ENCODE measurements at regions not wholly inside any gene's neighbourhood (a gene's known extent, or its start where the extent isn't known, plus 50 kb on each side); places are given as distances from the start of the nearest gene placed in this dataset.
A peak's percentile ranks its signal among the peaks of the same experiment; 100 is the strongest.
"Not testable (repeated sequence)": the region's sequence is repeated elsewhere in the genome, so short reads cannot be mapped to it uniquely, and the experiment has no call there.

GRCh38 chr11:98423933-98424332, 596.8 kb upstream of the CNTN5 start (continued):
- TF ChIP-seq ZNF165 (CRISPR knock-in tag; IDR thresholded peaks at IDR 0.05; ENCODE audit: borderline replicate concordance) (no peak), ZZZ3 (IDR thresholded peaks at IDR 0.05) (no peak), POLR2AphosphoS2 (IDR thresholded peaks at IDR 0.05; ENCODE audit: low read length) (no peak), HLTF (IDR thresholded peaks at IDR 0.05) (no peak)

GRCh38 chr11:98424773-98425172, 596.0 kb upstream of the CNTN5 start:
- H3K4me2 ChIP-seq (ENCODE audit: insufficient read depth, low read length); DNase-seq (ENCODE audit: extremely low read depth in 1 of 4, low spot score in 3 of 4); POLR2A ChIA-PET; ATAC-seq; H3K27me3 ChIP-seq (ENCODE audit: control insufficient read depth in 2 of 2, insufficient read depth in 2 of 2, low read length in 2 of 2); BruUV-seq (replicated peaks); H3K4me3 ChIP-seq; H3K9me3 ChIP-seq (replicated peaks; ENCODE audit: control insufficient read depth, insufficient read depth, low read depth, low read length); H4K20me1 ChIP-seq (replicated peaks; ENCODE audit: control insufficient read depth, insufficient read depth, low read length); intact Hi-C loops (cut with micrococcal nuclease); FAIRE-seq; H3K27ac ChIP-seq (ENCODE audit: extremely low read depth, low read depth, low read length); CTCF ChIA-PET (ENCODE audit: low intra/inter-chr PET ratio); H3K9ac ChIP-seq (ENCODE audit: insufficient read depth in 1 of 2, low read depth in 2 of 2, low read length in 2 of 2); H3K79me2 ChIP-seq (ENCODE audit: control insufficient read depth, insufficient read depth, low read length); H3K9me1 ChIP-seq (ENCODE audit: control insufficient read depth, insufficient read depth, low read length); in situ Hi-C loops (cut with MboI); H3K36me3 ChIP-seq (ENCODE audit: control insufficient read depth, insufficient read depth, low read length); H3K4me1 ChIP-seq (replicated peaks in 1 of 2; ENCODE audit: control insufficient read depth in 2 of 2, insufficient read depth in 2 of 2, low read length in 2 of 2): not testable (repeated sequence)
- TF ChIP-seq NFYB (IDR thresholded peaks at IDR 0.05; ENCODE audit: extremely low read depth, insufficient read length): peak; percentile 4
- TF ChIP-seq ZNF316 (IDR thresholded peaks at IDR 0.05): peak; percentile 42; the same call in 1 of the 2 replicates
- H2AFZ ChIP-seq (ENCODE audit: low read depth, low read length): peak overlapping the region; percentile 40; the same call in 1 of the 2 replicates
- WGBS (ENCODE audit: insufficient coverage, low coverage, missing lambda C conversion rate): 21% methylated on average over 3 of the region's 3 CpGs

All from K562 (cell line).